SK-N-SH (cell line): ENCODE measurements at regions not wholly inside any gene's neighbourhood (a gene's known extent, or its start where the extent isn't known, plus 50 kb on each side); places are given as distances from the start of the nearest gene placed in this dataset.

Experiments used
- CTCF ChIA-PET: fragments of 300-600, 350-600 bp; formaldehyde crosslinking; extraction: SDS; loops from one replicate; lab custom pipeline; 2021; lab: Yijun Ruan, JAX
- POLR2A ChIA-PET: fragments of 350-600 bp; sonication (Branson Sonifier 250); formaldehyde crosslinking; extraction: SDS; loops from one replicate; lab custom pipeline; 2020; ENCODE audit warnings: antibody characterized with exemption, inconsistent platforms; lab: Yijun Ruan, JAX
- DNase-seq: peaks from one replicate; pipeline ENCODE4 v3.0.0; 2012
- H2AFZ ChIP-seq: fragments of 200-600 bp; sonication (generic); 2 replicates; pipeline ENCODE4 v1.8.1; 2016; ENCODE audit warnings: antibody characterized with exemption, mild to moderate bottlenecking, low read depth
- H3F3A ChIP-seq: fragments of 200-600 bp; sonication (generic); replicated peaks from 2 replicates; pipeline ENCODE3; 2016; ENCODE audit warnings: antibody characterized with exemption, mild to moderate bottlenecking; ENCODE audit not compliant: insufficient read depth
- H3K27ac ChIP-seq, 2 experiments: fragments of 200-500 bp in 1 of 2; fragments of 200-600 bp in 1 of 2; sonication (Bioruptor generic) in 1 of 2; sonication (generic), shearing (Covaris generic) in 1 of 2; 2 replicates each; pipeline versions ENCODE4 v1.5.1 to v1.6.1; 2014 to 2016; ENCODE audit warnings: low read depth in 2 of 2, inconsistent platforms in 1 of 2, low read length in 1 of 2, mild to moderate bottlenecking in 1 of 2, mixed read lengths in 1 of 2
- H3K27me3 ChIP-seq: fragments of 200-600 bp; sonication (generic), shearing (Covaris generic); 2 replicates; pipeline ENCODE4 v1.6.1; 2016; ENCODE audit warnings: mixed run types; ENCODE audit not compliant: insufficient read depth
- H3K36me3 ChIP-seq, 2 experiments: fragments of 200-500 bp in 1 of 2; fragments of 200-600 bp in 1 of 2; sonication (Bioruptor generic) in 1 of 2; sonication (generic) in 1 of 2; replicated peaks in 1 of 2; 2 replicates each; pipeline versions ENCODE3 to v1.5.1; 2014 to 2016; ENCODE audit warnings: low read length in 1 of 2, mild to moderate bottlenecking in 1 of 2; ENCODE audit not compliant: insufficient read depth in 2 of 2, control insufficient read depth in 1 of 2
- H3K4me1 ChIP-seq, 2 experiments: fragments of 200-500 bp in 1 of 2; fragments of 200-600 bp in 1 of 2; sonication (Bioruptor generic) in 1 of 2; sonication (generic), shearing (Covaris generic) in 1 of 2; 2 replicates each; pipeline versions ENCODE4 v1.5.1 to v1.6.1; 2014 to 2016; ENCODE audit warnings: low read depth in 1 of 2, low read length in 1 of 2, mixed run types in 1 of 2; ENCODE audit not compliant: insufficient read depth in 2 of 2, control insufficient read depth in 1 of 2
- H3K4me2 ChIP-seq: fragments of 200-600 bp; sonication (generic), shearing (Covaris generic); 2 replicates; pipeline ENCODE4 v1.6.1; 2017; ENCODE audit warnings: mixed run types
- H3K4me3 ChIP-seq, 2 experiments: fragments of 200-500 bp in 1 of 2; fragments of 200-600 bp in 1 of 2; sonication (Bioruptor generic) in 1 of 2; sonication (generic), shearing (Covaris generic) in 1 of 2; 2 replicates each; pipeline versions ENCODE4 v1.5.1 to v1.8.1; 2014 to 2016; ENCODE audit warnings: low read depth in 2 of 2, inconsistent platforms in 1 of 2, low read length in 1 of 2, mild to moderate bottlenecking in 1 of 2, mixed read lengths in 1 of 2, moderate library complexity in 1 of 2
- H3K79me2 ChIP-seq: fragments of 200-600 bp; sonication (generic); 2 replicates; pipeline ENCODE4 v1.8.1; 2017; ENCODE audit warnings: mild to moderate bottlenecking; ENCODE audit not compliant: insufficient read depth
- H3K9ac ChIP-seq: fragments of 200-600 bp; sonication (generic); 2 replicates; pipeline ENCODE4 v1.6.1; 2017; ENCODE audit warnings: mixed run types
- H3K9me2 ChIP-seq: fragments of 200-600 bp; sonication (generic); 2 replicates; pipeline ENCODE4 v1.6.1; 2017; ENCODE audit warnings: mixed run types
- H3K9me3 ChIP-seq: fragments of 200-600 bp; sonication (generic); 2 replicates; pipeline ENCODE4 v1.6.1; 2017; ENCODE audit warnings: mixed run types, mild to moderate bottlenecking, moderate library complexity
- H4K20me1 ChIP-seq: fragments of 200-600 bp; sonication (generic); 2 replicates; pipeline ENCODE4 v1.6.1; 2017; ENCODE audit warnings: mild to moderate bottlenecking, mixed run types; ENCODE audit not compliant: insufficient read depth
- CHD2 ChIP-seq: fragments of 150-350 bp; IDR thresholded peaks from 2 replicates; pipeline ENCODE4 v1.6.1; 2018; ENCODE audit warnings: low read length; ENCODE audit not compliant: partially characterized antibody
- ELF1 ChIP-seq: IDR thresholded peaks from 2 replicates; pipeline ENCODE4 v1.4.0; 2012
- EP300 ChIP-seq, 2 experiments: IDR thresholded peaks; 2 replicates each; pipeline versions ENCODE4 v1.4.0 to v1.6.1; 2012; ENCODE audit warnings: borderline replicate concordance in 1 of 2, low read depth in 1 of 2, low read length in 1 of 2
- EZH2phosphoT487 ChIP-seq: fragments of 200-600 bp; sonication (generic); IDR thresholded peaks from 2 replicates; pipeline ENCODE4 v1.6.1; 2017; ENCODE audit warnings: low read depth, mixed run types, mild to moderate bottlenecking, antibody characterized with exemption, moderate library complexity, borderline replicate concordance
- FOSL2 ChIP-seq: IDR thresholded peaks from 2 replicates; pipeline ENCODE4 v1.4.0; 2012; ENCODE audit warnings: low read depth, mild to moderate bottlenecking, moderate library complexity, borderline replicate concordance
- GABPA ChIP-seq: IDR thresholded peaks from 2 replicates; pipeline ENCODE4 v1.4.0; 2012; ENCODE audit warnings: low read depth, mild to moderate bottlenecking
- IRF3 ChIP-seq: fragments of 150-350 bp; IDR thresholded peaks from 2 replicates; pipeline ENCODE4 v1.6.1; 2016; ENCODE audit warnings: mild to moderate bottlenecking, low read depth, low read length
- JUND ChIP-seq: IDR thresholded peaks from 2 replicates; pipeline ENCODE4 v1.4.0; 2012
- MEF2A ChIP-seq: IDR thresholded peaks from 2 replicates; pipeline ENCODE4 v1.4.0; 2012; ENCODE audit warnings: low read depth, borderline replicate concordance
- NRF1 ChIP-seq: IDR thresholded peaks from 2 replicates; pipeline ENCODE4 v1.6.1; 2012; ENCODE audit warnings: low read depth, mild to moderate bottlenecking, low read length
- PBX3 ChIP-seq: IDR thresholded peaks from 2 replicates; pipeline ENCODE4; 2012
- RAD21 ChIP-seq: IDR thresholded peaks from 2 replicates; pipeline ENCODE4 v1.6.1; 2012; ENCODE audit warnings: mild to moderate bottlenecking, low read length
- RCOR1 ChIP-seq: fragments of 150-350 bp; IDR thresholded peaks from 2 replicates; pipeline ENCODE4 v1.6.1; 2017; ENCODE audit warnings: antibody characterized with exemption, low read length
- REST ChIP-seq: IDR thresholded peaks from 2 replicates; pipeline ENCODE4 v1.6.1; 2012; ENCODE audit warnings: mild to moderate bottlenecking, low read depth, low read length, moderate library complexity
- RFX5 ChIP-seq: IDR thresholded peaks from 2 replicates; pipeline ENCODE4 v1.6.1; 2012; ENCODE audit warnings: mild to moderate bottlenecking, improper control_type of control experiment, low read length
- SIN3A ChIP-seq: IDR thresholded peaks from 2 replicates; pipeline ENCODE4 v1.6.1; 2012; ENCODE audit warnings: low read depth, mild to moderate bottlenecking, low read length, moderate library complexity, borderline replicate concordance
- SMC3 ChIP-seq: IDR thresholded peaks from 2 replicates; pipeline ENCODE4 v1.6.1; 2012; ENCODE audit warnings: low read depth, low read length, improper control_type of control experiment
- TAF1 ChIP-seq: IDR thresholded peaks from 2 replicates; pipeline ENCODE4 v1.6.1; 2012; ENCODE audit warnings: low read depth, mild to moderate bottlenecking, low read length, moderate library complexity, borderline replicate concordance
- TCF12 ChIP-seq: IDR thresholded peaks from 2 replicates; pipeline ENCODE4 v1.4.0; 2012
- TEAD4 ChIP-seq: IDR thresholded peaks from 2 replicates; pipeline ENCODE4 v1.4.0; 2012; ENCODE audit warnings: mild to moderate bottlenecking, borderline replicate concordance; ENCODE audit not compliant: insufficient read depth
- whole genome bisulfite sequencing: methylation state at CpG from one replicate; pipeline ENCODE4 v1.1.6; 2017; ENCODE audit warnings: low lambda C conversion rate; 5-methylcytosine and 5-hydroxymethylcytosine counted together
- TF ChIP-seq, protein P1 (sequence below): IDR thresholded peaks from 2 replicates; pipeline ENCODE4 v1.4.0; 2012; ENCODE audit warnings: low read depth
- TF ChIP-seq, protein P2 (sequence below): IDR thresholded peaks from 2 replicates; pipeline ENCODE4 v1.4.0; 2012; ENCODE audit warnings: low read depth, borderline replicate concordance

GRCh38 chr1:83083589-83084224 lies 915.2 kb downstream of the TTLL7 start:
- Histone ChIP-seq H3K4me2 (no peak overlapping the region), H3K27me3 (no peaks in the 10 kb centered on the region), H3K9me3 (no peaks in the 10 kb centered on the region), H3F3A (no peaks in the 10 kb centered on the region), H3K27ac (no peak overlapping the region), H3K9me2 (no peaks in the 10 kb centered on the region), H3K9ac (no peak overlapping the region), H3K4me3 (no peak overlapping the region), H3K79me2 (no peaks in the 10 kb centered on the region), H3K4me1 (no peaks in the 10 kb centered on the region), H2AFZ (no peak overlapping the region), H4K20me1 (no peaks in the 10 kb centered on the region)
- ChIA-PET POLR2A (no interaction called here), CTCF (no interaction called here)
- 62% methylated on average over 2 of the region's 2 CpGs for WGBS
- DNase-seq: no peak
- TF ChIP-seq, protein P1, sequence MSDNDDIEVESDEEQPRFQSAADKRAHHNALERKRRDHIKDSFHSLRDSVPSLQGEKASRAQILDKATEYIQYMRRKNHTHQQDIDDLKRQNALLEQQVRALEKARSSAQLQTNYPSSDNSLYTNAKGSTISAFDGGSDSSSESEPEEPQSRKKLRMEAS: no peak
- TF ChIP-seq SIN3A (no peak), ELF1 (no peak), SMC3 (no peak), FOSL2 (no peak), EZH2phosphoT487 (no peak), TAF1 (no peak), TEAD4 (no peak)
- TF ChIP-seq, protein P2, sequence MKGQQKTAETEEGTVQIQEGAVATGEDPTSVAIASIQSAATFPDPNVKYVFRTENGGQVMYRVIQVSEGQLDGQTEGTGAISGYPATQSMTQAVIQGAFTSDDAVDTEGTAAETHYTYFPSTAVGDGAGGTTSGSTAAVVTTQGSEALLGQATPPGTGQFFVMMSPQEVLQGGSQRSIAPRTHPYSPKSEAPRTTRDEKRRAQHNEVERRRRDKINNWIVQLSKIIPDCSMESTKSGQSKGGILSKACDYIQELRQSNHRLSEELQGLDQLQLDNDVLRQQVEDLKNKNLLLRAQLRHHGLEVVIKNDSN: no peak
- TF ChIP-seq, all 33 proteins: peak for 0
- no peaks in the 10 kb centered on the region for H3K36me3 ChIP-seq

GRCh38 chr1:83077411-83077810 lies 921.5 kb downstream of the TTLL7 start:
- no peak overlapping the region for H3K4me3 ChIP-seq
- POLR2A ChIA-PET: no interaction called here
- 46% methylated on average over 2 of the region's 2 CpGs for WGBS
- no peaks in the 10 kb centered on the region for H3K4me1 ChIP-seq
- no peaks in the 10 kb centered on the region for H3F3A ChIP-seq
- H3K9me2 ChIP-seq: no peaks in the 10 kb centered on the region
- H3K36me3 ChIP-seq: no peaks in the 10 kb centered on the region
- CTCF ChIA-PET: interaction anchor here (0.6 to 1.1 kb wide), 2 partner anchors 14 to 41 kb away, joined by 3 read pairs; no protein-coding TSS in a partner anchor
- no peak overlapping the region for H3K4me2 ChIP-seq
- no peaks in the 10 kb centered on the region for H4K20me1 ChIP-seq
- H3K27me3 ChIP-seq: no peaks in the 10 kb centered on the region
- H3K27ac ChIP-seq: no peak overlapping the region
- H2AFZ ChIP-seq: no peak overlapping the region
- no peaks in the 10 kb centered on the region for H3K9me3 ChIP-seq
- DNase-seq: no peak
- no peaks in the 10 kb centered on the region for H3K79me2 ChIP-seq
- no peak overlapping the region for H3K9ac ChIP-seq
- TF ChIP-seq REST (no peak), GABPA (no peak), TCF12 (no peak), NRF1 (no peak), RAD21 (no peak), IRF3 (no peak), PBX3 (no peak), EP300 (IDR thresholded peaks at IDR 0.05; ENCODE audit: borderline replicate concordance in 1 of 2, low read depth in 1 of 2, low read length in 1 of 2) (no peak), RFX5 (no peak), JUND (no peak), CHD2 (no peak), RCOR1 (no peak), MEF2A (no peak)
